ENCODE measurements at regions not wholly inside any gene's neighbourhood (a gene's known extent, or its start where the extent isn't known, plus 50 kb on each side); places are given as distances from the start of the nearest gene placed in this dataset.
"Not testable (repeated sequence)": the region's sequence is repeated elsewhere in the genome, so short reads cannot be mapped to it uniquely, and the experiment has no call there.

GRCh38 chr6:158920311-158920905, 79.6 kb downstream of the RSPH3 start:
- DNase-seq = no peak

GRCh38 chr6:158919865-158920264, 80.1 kb downstream of the RSPH3 start:
- DNase-seq = no peak

GRCh38 chr6:158916617-158917016, 83.4 kb downstream of the RSPH3 start:
- no peak for DNase-seq

GRCh38 chr6:158914923-158915322, 85.1 kb downstream of the RSPH3 start:
- DNase-seq = no peak

- no peak for DNase-seq
Measured at GRCh38 chr6:158913580-158913979, 86.4 kb downstream of the RSPH3 start.

- peak; percentile 26 for DNase-seq
Measured at GRCh38 chr6:158912655-158913054, 87.3 kb downstream of the RSPH3 start.

- DNase-seq = peak; percentile 50
Measured at GRCh38 chr6:158911746-158912480, 88.1 kb downstream of the RSPH3 start.

- peak; percentile 27 for DNase-seq
Measured at GRCh38 chr6:158910484-158911440, 89.2 kb downstream of the RSPH3 start.

GRCh38 chr6:158909938-158910337, 90.1 kb downstream of the RSPH3 start:
- DNase-seq = no peak

- no peak for DNase-seq
Measured at GRCh38 chr6:158908606-158909005, 89.4 kb upstream of the EZR start.

- no peak for DNase-seq
Measured at GRCh38 chr6:158907931-158908330, 88.8 kb upstream of the EZR start.

- no peak for DNase-seq
Measured at GRCh38 chr6:158906926-158907325, 87.8 kb upstream of the EZR start.

GRCh38 chr6:158905277-158905676, 86.1 kb upstream of the EZR start:
- no peak for DNase-seq

- no peak for DNase-seq
Measured at GRCh38 chr6:158903801-158904200, 84.6 kb upstream of the EZR start.

GRCh38 chr6:158900663-158901312, 81.6 kb upstream of the EZR start:
- no peak for DNase-seq

- DNase-seq = no peak
Measured at GRCh38 chr6:158897236-158897635, 78.1 kb upstream of the EZR start.

GRCh38 chr6:158895661-158896060, 76.5 kb upstream of the EZR start:
- DNase-seq = no peak

GRCh38 chr6:158894193-158894592, 75.0 kb upstream of the EZR start:
- DNase-seq = no peak

- no peak for DNase-seq
Measured at GRCh38 chr6:158892266-158892665, 73.1 kb upstream of the EZR start.

- DNase-seq = not testable (repeated sequence)
Measured at GRCh38 chr6:158891560-158891959, 72.4 kb upstream of the EZR start.

GRCh38 chr6:158888171-158888570, 69.0 kb upstream of the EZR start:
- not testable (repeated sequence) for DNase-seq

- not testable (repeated sequence) for DNase-seq
Measured at GRCh38 chr6:158886346-158886977, 67.3 kb upstream of the EZR start.

All from CD4-positive, alpha-beta T cell treated with Interleukin-17A for 4 hours (primary cell).